Uterus (tissue), 2 donors: ENCODE measurements at regions not wholly inside any gene's neighbourhood (a gene's known extent, or its start where the extent isn't known, plus 50 kb on each side); places are given as distances from the start of the nearest gene placed in this dataset.

Experiments used
- POLR2A ChIP-seq, 2 donors: fragments of 450-650 bp; IDR thresholded peaks; one replicate each; pipeline ENCODE4 v1.6.1; 2016; ENCODE audit warnings: antibody characterized with exemption in 2 of 2, mild to moderate bottlenecking in 1 of 2, moderate library complexity in 1 of 2
- TF ChIP-seq, protein P1 (sequence below), 4 experiments: fragments of 200-600 bp in 2 of 4; fragments of 450-650 bp in 2 of 4; sonication (generic) in 2 of 4; IDR thresholded peaks; one replicate each; pipeline ENCODE4 v1.5.1; 2016 to 2019; ENCODE audit warnings: antibody characterized with exemption in 4 of 4, mild to moderate bottlenecking in 2 of 4, moderate library complexity in 1 of 4

DNA sequence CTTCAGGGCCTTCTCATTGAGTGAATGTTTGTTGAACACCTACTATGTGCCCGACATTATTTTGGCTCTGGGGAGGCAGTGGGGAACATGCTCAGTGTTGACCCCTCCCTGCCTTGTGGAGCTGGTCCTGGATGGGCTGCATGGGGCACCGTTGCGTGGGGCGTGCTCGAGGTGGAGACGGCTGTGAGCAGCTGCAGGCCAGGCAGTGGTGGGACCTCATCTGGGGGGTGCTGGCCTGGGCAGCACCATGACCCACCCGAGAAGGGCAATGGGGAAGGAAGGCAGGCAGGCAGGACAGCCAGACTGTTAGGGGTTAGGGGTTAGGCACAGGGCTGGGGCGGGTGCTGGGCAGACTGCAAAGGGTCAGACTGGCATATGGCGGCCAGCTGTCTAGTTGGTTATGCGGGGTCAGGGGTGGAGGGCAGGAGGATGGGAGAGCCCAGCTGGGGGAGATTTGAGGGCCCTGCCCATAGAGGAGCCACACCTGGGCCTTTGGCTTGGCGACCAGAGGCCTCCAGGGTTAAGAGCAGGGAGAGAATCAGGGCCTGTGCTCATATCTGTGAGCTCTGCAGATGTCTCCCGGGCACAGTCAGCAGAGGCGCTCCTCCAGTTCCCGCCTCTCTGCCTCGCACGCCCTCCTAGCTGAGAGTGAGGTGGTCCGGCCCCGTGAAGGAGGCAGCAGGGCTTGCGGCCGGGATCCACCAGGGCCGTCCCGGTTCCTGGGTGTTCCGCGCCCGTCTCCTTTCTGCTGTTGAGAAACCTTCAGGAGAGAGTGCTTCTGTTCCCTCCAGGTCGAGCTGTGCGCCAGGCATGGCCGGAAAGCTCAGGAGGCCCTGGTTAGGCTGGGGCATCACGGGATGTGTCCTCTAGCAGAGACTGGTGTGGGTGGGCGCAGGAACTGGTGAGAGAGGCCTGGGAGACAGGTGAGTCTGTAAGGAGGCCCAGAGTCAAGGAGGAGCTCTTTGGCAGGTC lies 73.3 kb downstream of the RGS12 start:
- TF ChIP-seq, protein P1, sequence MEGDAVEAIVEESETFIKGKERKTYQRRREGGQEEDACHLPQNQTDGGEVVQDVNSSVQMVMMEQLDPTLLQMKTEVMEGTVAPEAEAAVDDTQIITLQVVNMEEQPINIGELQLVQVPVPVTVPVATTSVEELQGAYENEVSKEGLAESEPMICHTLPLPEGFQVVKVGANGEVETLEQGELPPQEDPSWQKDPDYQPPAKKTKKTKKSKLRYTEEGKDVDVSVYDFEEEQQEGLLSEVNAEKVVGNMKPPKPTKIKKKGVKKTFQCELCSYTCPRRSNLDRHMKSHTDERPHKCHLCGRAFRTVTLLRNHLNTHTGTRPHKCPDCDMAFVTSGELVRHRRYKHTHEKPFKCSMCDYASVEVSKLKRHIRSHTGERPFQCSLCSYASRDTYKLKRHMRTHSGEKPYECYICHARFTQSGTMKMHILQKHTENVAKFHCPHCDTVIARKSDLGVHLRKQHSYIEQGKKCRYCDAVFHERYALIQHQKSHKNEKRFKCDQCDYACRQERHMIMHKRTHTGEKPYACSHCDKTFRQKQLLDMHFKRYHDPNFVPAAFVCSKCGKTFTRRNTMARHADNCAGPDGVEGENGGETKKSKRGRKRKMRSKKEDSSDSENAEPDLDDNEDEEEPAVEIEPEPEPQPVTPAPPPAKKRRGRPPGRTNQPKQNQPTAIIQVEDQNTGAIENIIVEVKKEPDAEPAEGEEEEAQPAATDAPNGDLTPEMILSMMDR (IDR thresholded peaks at IDR 0.05), result no peak
- TF ChIP-seq POLR2A (IDR thresholded peaks at IDR 0.05), result no peak
